ENCODE measurements at regions not wholly inside any gene's neighbourhood (a gene's known extent, or its start where the extent isn't known, plus 50 kb on each side); places are given as distances from the start of the nearest gene placed in this dataset.

GRCh38 chr11:88428959-88429358 is 91.4 kb upstream of the CTSC start:
- no peak for TF ChIP-seq SCRT2 (tag by site-specific recombination; IDR thresholded peaks at IDR 0.05)
- no peak for TF ChIP-seq ZNF791 (tag by site-specific recombination; IDR thresholded peaks at IDR 0.05)
- TF ChIP-seq ZBTB26 (tag by site-specific recombination; optimal IDR thresholded peaks at IDR 0.05), result no peak
- TF ChIP-seq ZNF146 (tag by site-specific recombination; IDR thresholded peaks at IDR 0.05), result no peak
- TF ChIP-seq ZNF670 (tag by site-specific recombination; IDR thresholded peaks at IDR 0.05; ENCODE audit: low read depth), result no peak
- no peak for TF ChIP-seq KLF9 (tag by site-specific recombination; IDR thresholded peaks at IDR 0.05; ENCODE audit: low read depth)
- TF ChIP-seq GFI1B (tag by site-specific recombination; IDR thresholded peaks at IDR 0.05), result no peak
- no peak for TF ChIP-seq CTCF (tag by site-specific recombination; IDR thresholded peaks at IDR 0.05)

Measured in HEK293 (cell line).